ENCODE measurements at regions not wholly inside any gene's neighbourhood (a gene's known extent, or its start where the extent isn't known, plus 50 kb on each side); places are given as distances from the start of the nearest gene placed in this dataset.

DNA sequence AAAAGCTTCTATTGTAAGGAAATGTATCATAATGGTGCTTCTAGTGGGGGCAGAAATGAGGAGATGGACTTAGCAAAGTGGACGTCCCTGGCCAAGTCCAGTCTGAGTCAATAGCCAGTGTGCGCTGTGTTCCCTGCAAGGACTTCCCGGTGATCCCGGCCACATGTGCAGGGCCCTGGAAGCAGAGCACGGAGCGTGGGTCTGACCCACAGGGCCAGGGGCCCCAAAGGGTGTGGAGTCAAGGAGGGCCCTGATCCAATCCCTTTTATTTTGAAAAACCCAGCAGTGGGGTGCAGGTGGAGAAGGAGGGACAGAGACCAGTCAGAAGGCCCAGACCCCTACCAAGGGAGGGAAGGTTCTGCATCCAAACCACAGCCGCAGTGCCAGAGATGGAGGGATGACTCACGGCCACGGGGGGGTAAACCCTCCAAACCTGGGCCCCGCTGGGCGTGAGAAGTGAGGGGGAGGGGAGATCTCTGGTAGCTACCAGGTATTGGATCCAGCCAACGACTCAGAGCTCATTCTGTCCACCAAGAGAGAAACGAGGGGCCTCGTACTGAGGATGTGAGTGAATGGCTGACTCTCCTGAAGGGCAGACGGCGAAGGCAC lies 57.2 kb upstream of the VIPR2 start:
- TF ChIP-seq, protein P1, sequence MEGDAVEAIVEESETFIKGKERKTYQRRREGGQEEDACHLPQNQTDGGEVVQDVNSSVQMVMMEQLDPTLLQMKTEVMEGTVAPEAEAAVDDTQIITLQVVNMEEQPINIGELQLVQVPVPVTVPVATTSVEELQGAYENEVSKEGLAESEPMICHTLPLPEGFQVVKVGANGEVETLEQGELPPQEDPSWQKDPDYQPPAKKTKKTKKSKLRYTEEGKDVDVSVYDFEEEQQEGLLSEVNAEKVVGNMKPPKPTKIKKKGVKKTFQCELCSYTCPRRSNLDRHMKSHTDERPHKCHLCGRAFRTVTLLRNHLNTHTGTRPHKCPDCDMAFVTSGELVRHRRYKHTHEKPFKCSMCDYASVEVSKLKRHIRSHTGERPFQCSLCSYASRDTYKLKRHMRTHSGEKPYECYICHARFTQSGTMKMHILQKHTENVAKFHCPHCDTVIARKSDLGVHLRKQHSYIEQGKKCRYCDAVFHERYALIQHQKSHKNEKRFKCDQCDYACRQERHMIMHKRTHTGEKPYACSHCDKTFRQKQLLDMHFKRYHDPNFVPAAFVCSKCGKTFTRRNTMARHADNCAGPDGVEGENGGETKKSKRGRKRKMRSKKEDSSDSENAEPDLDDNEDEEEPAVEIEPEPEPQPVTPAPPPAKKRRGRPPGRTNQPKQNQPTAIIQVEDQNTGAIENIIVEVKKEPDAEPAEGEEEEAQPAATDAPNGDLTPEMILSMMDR (IDR thresholded peaks at IDR 0.05; ENCODE audit: insufficient read depth, low read depth, low read length, missing control alignments): no peak
- no peak for DNase-seq (ENCODE audit: low read depth)
- no peak overlapping the region for H3K4me3 ChIP-seq (ENCODE audit: low read length)

DNA sequence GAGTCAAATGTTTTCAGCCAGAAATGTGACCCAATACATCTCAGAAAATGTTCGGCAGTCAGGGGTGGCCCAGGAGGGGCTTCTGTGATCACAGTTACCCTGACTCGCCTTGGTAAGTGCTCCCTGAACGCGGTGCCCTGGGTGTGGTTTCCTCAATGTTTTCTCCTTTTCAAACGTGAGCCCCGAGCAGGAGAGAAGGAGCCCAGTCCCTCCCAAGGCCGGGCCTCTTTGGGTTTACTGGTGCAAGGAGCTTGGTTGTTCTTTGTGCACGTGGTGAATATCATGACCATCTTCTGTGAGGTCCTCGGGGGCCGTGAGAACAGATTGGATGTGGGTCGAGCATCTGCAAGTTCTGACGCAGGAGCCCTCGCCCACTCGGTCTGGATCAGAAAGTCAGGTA lies 55.8 kb upstream of the VIPR2 start:
- no peak overlapping the region for H3K4me3 ChIP-seq (ENCODE audit: low read length)
- TF ChIP-seq, protein P1 (IDR thresholded peaks at IDR 0.05; ENCODE audit: insufficient read depth, low read depth, low read length, missing control alignments): no peak
- no peak for DNase-seq (ENCODE audit: low read depth)

DNA sequence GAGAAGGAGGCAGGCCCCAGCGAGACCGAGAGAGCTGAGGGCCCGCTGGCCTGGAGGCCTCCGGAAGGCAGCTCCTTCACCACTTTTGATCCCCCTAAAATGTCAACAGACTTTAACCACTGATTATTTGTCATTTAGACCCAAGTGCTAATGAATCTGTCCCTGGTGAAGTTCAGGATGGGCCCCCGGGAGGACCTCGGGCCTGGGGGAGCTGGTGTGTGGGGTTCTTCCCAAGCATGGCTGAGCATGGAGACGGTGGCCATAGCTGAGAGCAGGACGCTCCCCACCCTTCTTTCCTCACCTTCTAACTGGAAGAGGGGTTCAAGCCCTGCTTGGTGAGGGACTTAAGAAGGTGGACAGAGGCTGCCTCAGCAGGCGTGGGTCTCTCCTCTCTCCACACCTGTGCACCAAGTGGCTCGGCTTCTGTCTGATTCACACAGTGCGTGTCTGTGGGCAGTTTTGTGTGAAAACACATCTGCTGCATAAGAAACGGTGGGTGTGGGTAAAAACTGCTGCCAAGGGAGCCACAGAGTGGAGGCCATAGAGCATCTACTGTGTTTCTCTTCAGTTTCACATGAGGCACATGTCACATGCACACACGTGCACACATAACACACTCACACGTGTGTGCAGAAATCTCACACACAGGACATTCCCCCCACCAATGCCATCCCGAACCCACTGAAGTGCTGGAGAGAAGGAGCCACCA lies 53.5 kb upstream of the VIPR2 start:
- no peak for DNase-seq (ENCODE audit: low read depth)

DNA sequence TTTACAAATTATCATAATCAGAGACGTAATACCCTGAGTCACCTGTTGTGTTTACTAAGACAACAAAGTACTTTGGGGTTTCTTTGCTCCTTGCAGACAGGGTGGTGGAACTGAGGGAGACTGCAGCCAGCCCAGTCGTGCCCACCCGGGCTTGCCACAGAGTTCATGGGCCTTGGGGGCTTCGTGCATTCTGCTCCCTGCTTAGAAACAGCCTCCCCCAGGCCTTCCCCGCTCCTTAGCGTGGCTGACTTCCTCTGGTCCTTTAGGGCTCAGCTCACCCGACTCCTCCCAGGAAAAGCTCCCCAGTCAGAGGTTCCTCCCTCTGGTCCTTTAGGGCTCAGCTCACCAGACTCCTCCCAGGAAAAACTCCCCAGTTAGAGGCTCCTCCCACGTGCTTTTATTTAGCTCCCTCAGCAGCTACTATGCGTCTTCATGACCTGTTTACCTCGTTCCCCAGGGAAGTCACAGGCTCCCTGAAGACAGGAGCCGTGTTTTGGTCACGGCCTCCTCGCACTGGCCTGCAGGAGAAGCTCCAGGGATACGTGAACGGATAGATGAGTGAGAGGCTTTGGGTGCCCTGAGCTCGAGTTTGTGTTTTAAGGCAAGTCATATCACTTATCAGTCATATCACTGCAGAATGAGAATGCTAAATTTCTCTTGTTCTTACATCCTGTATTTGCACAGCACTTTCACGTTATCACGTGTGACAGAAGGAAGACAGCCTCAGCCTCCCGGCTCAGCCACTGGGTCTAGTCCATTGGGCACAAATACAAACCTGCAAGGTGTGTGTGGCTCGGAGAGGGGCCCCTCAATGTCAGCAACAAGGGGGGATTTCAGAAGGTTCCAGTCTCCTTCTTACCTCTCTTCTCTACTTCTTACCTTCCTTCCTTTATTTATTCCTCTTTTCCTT lies 52.7 kb upstream of the VIPR2 start:
- TF ChIP-seq, protein P1 (IDR thresholded peaks at IDR 0.05; ENCODE audit: insufficient read depth, low read depth, low read length, missing control alignments): no peak
- no peak for DNase-seq (ENCODE audit: low read depth)
- H3K4me3 ChIP-seq (ENCODE audit: low read length): no peak overlapping the region

More for the DNA sequence above, 53.5 kb upstream of the VIPR2 start:
- no peak overlapping the region for H3K4me3 ChIP-seq (ENCODE audit: low read length)
- TF ChIP-seq, protein P1 (IDR thresholded peaks at IDR 0.05; ENCODE audit: insufficient read depth, low read depth, low read length, missing control alignments): no peak

DNA sequence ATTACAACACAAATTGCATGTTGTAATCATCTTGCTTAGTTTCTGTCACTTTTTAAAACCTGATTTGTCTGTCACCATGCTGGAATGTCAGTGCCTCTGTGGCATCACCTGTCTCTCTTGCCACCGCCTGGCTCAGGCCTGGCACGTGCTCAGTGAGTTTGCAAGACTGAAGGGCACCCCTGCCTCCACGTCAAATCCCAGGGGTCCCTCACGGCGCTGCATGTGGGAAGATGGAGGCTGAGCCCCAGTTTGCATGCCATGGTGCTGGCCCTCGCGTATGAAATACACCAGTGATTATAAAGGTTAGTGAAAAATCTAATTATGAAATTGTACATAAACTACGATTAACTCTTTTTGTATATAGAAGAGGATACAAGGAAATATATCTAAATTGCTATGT lies 51.9 kb upstream of the VIPR2 start:
- no peak overlapping the region for H3K4me3 ChIP-seq (ENCODE audit: low read length)
- TF ChIP-seq, protein P1 (IDR thresholded peaks at IDR 0.05; ENCODE audit: insufficient read depth, low read depth, low read length, missing control alignments): no peak
- DNase-seq (ENCODE audit: low read depth): no peak

DNA sequence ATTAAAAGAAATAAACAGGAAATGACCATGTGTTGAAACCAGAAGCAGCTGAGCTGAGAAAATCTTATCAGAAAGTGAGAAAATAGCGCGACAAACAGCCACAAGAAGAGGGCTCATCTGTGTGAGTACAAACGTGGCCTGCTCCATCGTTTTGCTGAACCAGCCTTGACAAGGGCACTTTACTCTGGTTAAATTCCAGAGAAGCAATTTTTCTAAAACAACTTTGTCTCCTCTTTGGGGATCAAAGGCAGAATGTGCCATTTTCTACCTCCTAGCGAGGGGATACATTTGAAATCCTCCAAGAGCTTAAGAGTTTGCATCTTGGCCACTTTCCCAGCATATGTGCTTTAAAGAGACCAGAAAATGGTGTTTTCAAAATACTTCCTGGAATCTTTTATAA lies 51.3 kb upstream of the VIPR2 start:
- TF ChIP-seq, protein P1 (IDR thresholded peaks at IDR 0.05; ENCODE audit: insufficient read depth, low read depth, low read length, missing control alignments): no peak
- no peak overlapping the region for H3K4me3 ChIP-seq (ENCODE audit: low read length)
- no peak for DNase-seq (ENCODE audit: low read depth)
